ENCODE measurements at regions not wholly inside any gene's neighbourhood (a gene's known extent, or its start where the extent isn't known, plus 50 kb on each side); places are given as distances from the start of the nearest gene placed in this dataset.

DNA sequence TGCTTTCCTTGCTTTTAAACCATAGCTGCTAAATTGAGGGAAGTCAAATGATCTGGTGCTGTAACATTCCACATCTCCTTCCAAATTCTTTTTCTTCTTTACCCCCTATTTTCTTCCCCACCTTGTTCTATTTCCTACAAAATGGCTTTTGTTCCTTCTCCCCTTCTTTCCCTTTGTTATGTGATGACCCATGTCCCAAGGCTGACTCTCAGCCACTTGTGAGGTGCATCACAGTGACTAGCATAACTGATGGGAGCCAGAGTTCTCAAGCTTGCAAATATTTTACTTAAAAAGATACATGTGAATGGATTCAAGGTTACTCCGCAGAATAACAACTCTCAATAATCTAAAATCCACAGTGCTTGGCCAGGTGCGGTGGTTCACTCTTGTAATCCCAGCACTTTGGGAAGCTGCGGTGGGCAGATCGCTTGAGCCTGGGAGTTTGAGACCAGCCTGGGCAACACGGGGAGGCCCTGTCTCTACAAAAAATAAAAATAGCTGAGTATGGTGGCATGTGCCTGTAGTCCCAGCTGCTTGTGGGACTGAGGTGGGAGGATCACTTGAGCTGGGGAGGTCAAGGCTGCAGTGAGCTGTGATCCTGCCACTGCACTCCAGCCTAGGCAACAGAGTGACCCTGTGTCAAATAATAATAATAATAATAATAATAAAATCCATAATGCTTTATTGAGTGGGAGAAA lies 100.1 kb upstream of the CERS6 start:
- no peaks in the 10 kb centered on the region for H3K9me3 ChIP-seq
- intact Hi-C loops (cut with DNase I): no loop called here
- no peaks in the 10 kb centered on the region for H3K4me1 ChIP-seq
- 76 to 81% (median 76%) methylated on average over 5 of the region's 5 CpGs for WGBS, 3 donors
- H3K4me3 ChIP-seq: no peak overlapping the region
- no peaks in the 10 kb centered on the region for H3K27me3 ChIP-seq (ENCODE audit: insufficient read depth in 3 of 3, low read length in 2 of 3)
- DNase-seq: no peak
- H3K27ac ChIP-seq: no peak overlapping the region
- no peaks in the 10 kb centered on the region for H3K36me3 ChIP-seq (ENCODE audit: insufficient read depth in 1 of 2, low read depth in 1 of 2)
- no peak for ATAC-seq
- TF ChIP-seq, protein P1, sequence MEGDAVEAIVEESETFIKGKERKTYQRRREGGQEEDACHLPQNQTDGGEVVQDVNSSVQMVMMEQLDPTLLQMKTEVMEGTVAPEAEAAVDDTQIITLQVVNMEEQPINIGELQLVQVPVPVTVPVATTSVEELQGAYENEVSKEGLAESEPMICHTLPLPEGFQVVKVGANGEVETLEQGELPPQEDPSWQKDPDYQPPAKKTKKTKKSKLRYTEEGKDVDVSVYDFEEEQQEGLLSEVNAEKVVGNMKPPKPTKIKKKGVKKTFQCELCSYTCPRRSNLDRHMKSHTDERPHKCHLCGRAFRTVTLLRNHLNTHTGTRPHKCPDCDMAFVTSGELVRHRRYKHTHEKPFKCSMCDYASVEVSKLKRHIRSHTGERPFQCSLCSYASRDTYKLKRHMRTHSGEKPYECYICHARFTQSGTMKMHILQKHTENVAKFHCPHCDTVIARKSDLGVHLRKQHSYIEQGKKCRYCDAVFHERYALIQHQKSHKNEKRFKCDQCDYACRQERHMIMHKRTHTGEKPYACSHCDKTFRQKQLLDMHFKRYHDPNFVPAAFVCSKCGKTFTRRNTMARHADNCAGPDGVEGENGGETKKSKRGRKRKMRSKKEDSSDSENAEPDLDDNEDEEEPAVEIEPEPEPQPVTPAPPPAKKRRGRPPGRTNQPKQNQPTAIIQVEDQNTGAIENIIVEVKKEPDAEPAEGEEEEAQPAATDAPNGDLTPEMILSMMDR (IDR thresholded peaks at IDR 0.05): no peak

DNA sequence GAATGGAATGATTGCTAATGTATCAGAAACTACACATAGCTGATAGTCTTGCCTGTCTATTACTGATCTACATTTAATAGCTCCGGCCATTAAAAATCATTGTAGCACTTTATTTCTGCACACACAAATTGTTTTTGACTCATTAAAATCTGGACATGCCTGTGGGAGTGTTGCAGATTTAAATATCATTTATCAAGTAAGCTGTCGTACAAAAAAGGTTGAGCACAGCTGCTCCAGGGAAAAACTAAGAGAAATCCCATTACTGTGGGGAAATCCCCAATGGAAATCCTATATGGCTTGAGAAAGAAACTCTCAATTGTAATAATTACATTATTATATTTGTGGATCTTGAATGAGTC lies 99.6 kb upstream of the CERS6 start:
- DNase-seq (no peak), ATAC-seq (no peak)
- TF ChIP-seq, protein P1 (IDR thresholded peaks at IDR 0.05): no peak
- intact Hi-C loops (cut with DNase I): no loop called here
- Histone ChIP-seq H3K36me3 (ENCODE audit: insufficient read depth in 1 of 2, low read depth in 1 of 2) (no peaks in the 10 kb centered on the region), H3K4me1 (no peaks in the 10 kb centered on the region), H3K27ac (no peak overlapping the region), H3K4me3 (no peak overlapping the region), H3K9me3 (no peaks in the 10 kb centered on the region), H3K27me3 (ENCODE audit: insufficient read depth in 3 of 3, low read length in 2 of 3) (no peaks in the 10 kb centered on the region)
- 76 to 92% (median 90%) methylated on average over 2 of the region's 2 CpGs for WGBS, 3 donors

DNA sequence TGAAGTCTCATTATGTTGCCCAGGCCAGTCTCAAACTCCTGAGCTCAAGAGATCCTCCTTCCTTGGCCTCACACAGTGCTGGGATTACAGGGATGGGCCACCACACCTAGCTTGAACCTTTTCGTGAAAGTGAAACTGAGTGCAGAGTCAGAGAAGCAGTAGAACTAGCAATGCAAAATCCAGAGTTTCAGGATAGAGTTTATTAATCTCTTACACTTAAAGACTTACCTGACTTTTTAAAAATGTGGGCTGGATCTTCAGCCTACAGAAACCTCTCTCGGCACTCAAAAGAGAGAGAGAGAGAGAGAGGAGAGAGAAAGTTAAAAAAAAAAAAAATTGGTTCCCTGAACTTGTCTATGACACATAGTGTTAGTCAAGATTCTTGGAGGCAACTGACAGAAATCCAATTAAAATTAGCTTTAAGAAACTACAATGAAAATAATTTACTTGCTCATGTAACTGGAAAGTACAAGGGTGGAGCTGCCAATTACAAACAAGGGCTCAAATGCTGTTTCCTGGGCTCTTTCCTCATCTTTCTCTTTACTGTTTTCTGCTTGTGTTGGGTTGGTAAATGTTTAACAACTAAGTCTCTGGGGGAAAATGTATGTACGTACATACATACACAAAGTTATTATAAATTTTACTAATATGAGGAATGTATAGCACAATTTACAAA lies 98.1 kb upstream of the CERS6 start:
- Histone ChIP-seq H3K36me3 (ENCODE audit: insufficient read depth in 1 of 2, low read depth in 1 of 2) (no peaks in the 10 kb centered on the region), H3K27me3 (ENCODE audit: insufficient read depth in 3 of 3, low read length in 2 of 3) (no peaks in the 10 kb centered on the region), H3K9me3 (no peaks in the 10 kb centered on the region), H3K4me1 (no peaks in the 10 kb centered on the region), H3K27ac (no peak overlapping the region), H3K4me3 (no peak overlapping the region)
- ATAC-seq (no peak), DNase-seq (no peak)
- TF ChIP-seq, protein P1 (IDR thresholded peaks at IDR 0.05): no peak
- WGBS, 3 donors: 69 to 83% (median 79%) methylated on average over 3 of the region's 3 CpGs
- intact Hi-C loops (cut with DNase I): no loop called here

DNA sequence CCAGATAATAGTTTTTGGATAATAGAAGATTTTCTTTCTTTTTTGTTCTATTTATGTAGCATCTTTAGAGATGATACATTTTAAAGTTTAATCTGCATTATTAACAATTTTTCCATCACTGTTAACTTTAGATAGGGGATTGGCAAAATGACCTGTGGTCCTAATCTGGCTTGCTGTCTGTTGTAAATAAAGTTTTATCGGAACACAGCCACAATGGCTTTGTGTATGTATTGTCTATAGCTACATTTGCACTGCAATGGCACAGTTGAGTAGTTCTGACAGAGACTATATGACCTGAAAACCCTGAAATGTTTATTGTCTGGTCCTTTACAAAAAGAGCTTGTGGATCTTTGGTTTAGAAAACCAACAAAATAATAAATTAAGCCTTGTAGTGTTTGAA lies 97.0 kb upstream of the CERS6 start:
- intact Hi-C loops (cut with DNase I): no loop called here
- DNase-seq: no peak
- TF ChIP-seq, protein P1 (IDR thresholded peaks at IDR 0.05): no peak
- no peak for ATAC-seq
- H3K4me1 ChIP-seq: no peaks in the 10 kb centered on the region
- H3K36me3 ChIP-seq (ENCODE audit: insufficient read depth in 1 of 2, low read depth in 1 of 2): no peaks in the 10 kb centered on the region
- WGBS, 3 donors: 94 to 100% (median 99%) methylated on average over 1 of the region's 1 CpG
- no peak overlapping the region for H3K27ac ChIP-seq
- H3K9me3 ChIP-seq: no peaks in the 10 kb centered on the region
- H3K4me3 ChIP-seq: no peak overlapping the region
- H3K27me3 ChIP-seq (ENCODE audit: insufficient read depth in 3 of 3, low read length in 2 of 3): no peaks in the 10 kb centered on the region
